ENCODE measurements at regions not wholly inside any gene's neighbourhood (a gene's known extent, or its start where the extent isn't known, plus 50 kb on each side); places are given as distances from the start of the nearest gene placed in this dataset.
"Not testable (repeated sequence)": the region's sequence is repeated elsewhere in the genome, so short reads cannot be mapped to it uniquely, and the experiment has no call there.

- TF ChIP-seq EP300 (IDR thresholded peaks at IDR 0.05); CTCF (IDR thresholded peaks at IDR 0.05); POLR2A (IDR thresholded peaks at IDR 0.05; ENCODE audit: low read depth); POLR2AphosphoS5 (IDR thresholded peaks at IDR 0.05): not testable (repeated sequence)
Observed at GRCh38 chr3:170800275-170800674, 69.7 kb downstream of the RPL22L1 start.

All from esophagus muscularis mucosa (tissue), 4 donors.